Keratinocyte (primary cell): ENCODE measurements at regions not wholly inside any gene's neighbourhood (a gene's known extent, or its start where the extent isn't known, plus 50 kb on each side); places are given as distances from the start of the nearest gene placed in this dataset.

ENCODE experiments used
- DNase-seq: peaks from one replicate; pipeline ENCODE4 v3.0.0-alpha.2; 2011; ENCODE audit warnings: low read depth, missing footprints, low spot score
- FAIRE-seq: peaks from 2 replicates; lab custom pipeline; 2011; peaks lifted over from hg19 to GRCh38; lab: Jason Lieb, UNC
- H2AFZ ChIP-seq: 2 replicates; pipeline ENCODE4 v1.6.0; 2012; ENCODE audit warnings: low read length, control low read depth, inconsistent platforms; ENCODE audit not compliant: control insufficient read depth
- H3K27ac ChIP-seq: 2 replicates; pipeline ENCODE4 v1.5.1; 2011; ENCODE audit warnings: low read length; ENCODE audit not compliant: control insufficient read depth, insufficient read depth
- H3K27me3 ChIP-seq: 3 replicates; pipeline ENCODE4 v1.6.0; 2011; ENCODE audit warnings: low read length; ENCODE audit not compliant: control insufficient read depth, insufficient read depth; ENCODE audit errors: extremely low read depth
- H3K36me3 ChIP-seq, 2 experiments: 2 replicates in 1 of 2; 3 replicates in 1 of 2; pipeline ENCODE4 v1.5.1; 2011; ENCODE audit warnings: low read length in 2 of 2, mild to moderate bottlenecking in 1 of 2; ENCODE audit not compliant: control insufficient read depth in 2 of 2, insufficient read depth in 2 of 2; ENCODE audit errors: extremely low read depth in 1 of 2
- H3K4me1 ChIP-seq: 3 replicates; pipeline ENCODE4 v1.5.1; 2011; ENCODE audit warnings: low read length; ENCODE audit not compliant: control insufficient read depth, insufficient read depth; ENCODE audit errors: extremely low read depth
- H3K4me2 ChIP-seq: 3 replicates; pipeline ENCODE4 v1.6.0; 2011; ENCODE audit warnings: low read depth, low read length; ENCODE audit not compliant: control insufficient read depth, insufficient read depth; ENCODE audit errors: extremely low read depth
- H3K4me3 ChIP-seq, 3 experiments: fragments of 200-600 bp in 1 of 3; sonication (generic) in 1 of 3; 2 replicates in 2 of 3; 3 replicates in 1 of 3; pipeline ENCODE4 v1.5.1; 2011 to 2016; ENCODE audit warnings: low read length in 3 of 3, mild to moderate bottlenecking in 3 of 3, control low read depth in 2 of 3, inconsistent platforms in 1 of 3, low read depth in 1 of 3, mixed read lengths in 1 of 3, mixed run types in 1 of 3, moderate library complexity in 1 of 3; ENCODE audit not compliant: control insufficient read depth in 2 of 3, insufficient read depth in 2 of 3; ENCODE audit errors: extremely low read depth in 1 of 3
- H3K79me2 ChIP-seq: 2 replicates; pipeline ENCODE4 v1.6.0; 2012; ENCODE audit warnings: low read length; ENCODE audit not compliant: control insufficient read depth, insufficient read depth
- H3K9ac ChIP-seq: 3 replicates; pipeline ENCODE4 v1.6.0; 2011; ENCODE audit warnings: low read length; ENCODE audit not compliant: control insufficient read depth, insufficient read depth; ENCODE audit errors: extremely low read depth
- H3K9me1 ChIP-seq: 3 replicates; pipeline ENCODE4 v1.6.0; 2011; ENCODE audit warnings: low read length; ENCODE audit not compliant: control insufficient read depth, insufficient read depth; ENCODE audit errors: extremely low read depth
- H3K9me3 ChIP-seq: 2 replicates; pipeline ENCODE4 v1.5.1; 2012; ENCODE audit warnings: low read depth, low read length; ENCODE audit not compliant: control insufficient read depth
- H4K20me1 ChIP-seq: 3 replicates; pipeline ENCODE4 v1.6.0; 2011; ENCODE audit warnings: low read length; ENCODE audit not compliant: control insufficient read depth, insufficient read depth; ENCODE audit errors: extremely low read depth
- EZH2 ChIP-seq: IDR thresholded peaks from one replicate; pipeline ENCODE4 v1.6.1; 2012; ENCODE audit warnings: inconsistent platforms, mild to moderate bottlenecking, low read length, moderate library complexity
- dilution Hi-C: fragments of 300-500 bp; cut with MboI; formaldehyde crosslinking; loops from one replicate; pipeline ENCODE4 v1.7.0; 2020; ENCODE audit warnings: low sequenced_read_pairs; ENCODE audit not compliant: extremely low pct_ligation_motif_present
- TF ChIP-seq, protein P1 (sequence below), 3 experiments: IDR thresholded peaks in 1 of 3; conservative IDR thresholded peaks in 1 of 3; optimal IDR thresholded peaks in 1 of 3; 2 replicates in 2 of 3; 3 replicates in 1 of 3; pipeline versions ENCODE3 to v1.5.1; 2011; ENCODE audit warnings: low read length in 3 of 3, mild to moderate bottlenecking in 3 of 3, moderate library complexity in 2 of 3, control low read depth in 1 of 3, inconsistent platforms in 1 of 3; ENCODE audit not compliant: insufficient read depth in 2 of 3; ENCODE audit errors: extremely low read depth in 1 of 3

- Histone ChIP-seq H4K20me1 (no peaks in the 10 kb centered on the region), H3K27ac (no peak overlapping the region), H3K4me3 (no peak overlapping the region), H3K79me2 (no peaks in the 10 kb centered on the region), H3K4me1 (no peaks in the 10 kb centered on the region), H3K9me3 (no peaks in the 10 kb centered on the region), H3K9ac (no peak overlapping the region), H3K9me1 (no peaks in the 10 kb centered on the region), H2AFZ (no peak overlapping the region), H3K4me2 (no peak overlapping the region), H3K27me3 (no peaks in the 10 kb centered on the region), H3K36me3 (no peaks in the 10 kb centered on the region)
- FAIRE-seq = no peak
- dilution Hi-C loops = no loop called here
- TF ChIP-seq EZH2 = no peak
- TF ChIP-seq, protein P1, sequence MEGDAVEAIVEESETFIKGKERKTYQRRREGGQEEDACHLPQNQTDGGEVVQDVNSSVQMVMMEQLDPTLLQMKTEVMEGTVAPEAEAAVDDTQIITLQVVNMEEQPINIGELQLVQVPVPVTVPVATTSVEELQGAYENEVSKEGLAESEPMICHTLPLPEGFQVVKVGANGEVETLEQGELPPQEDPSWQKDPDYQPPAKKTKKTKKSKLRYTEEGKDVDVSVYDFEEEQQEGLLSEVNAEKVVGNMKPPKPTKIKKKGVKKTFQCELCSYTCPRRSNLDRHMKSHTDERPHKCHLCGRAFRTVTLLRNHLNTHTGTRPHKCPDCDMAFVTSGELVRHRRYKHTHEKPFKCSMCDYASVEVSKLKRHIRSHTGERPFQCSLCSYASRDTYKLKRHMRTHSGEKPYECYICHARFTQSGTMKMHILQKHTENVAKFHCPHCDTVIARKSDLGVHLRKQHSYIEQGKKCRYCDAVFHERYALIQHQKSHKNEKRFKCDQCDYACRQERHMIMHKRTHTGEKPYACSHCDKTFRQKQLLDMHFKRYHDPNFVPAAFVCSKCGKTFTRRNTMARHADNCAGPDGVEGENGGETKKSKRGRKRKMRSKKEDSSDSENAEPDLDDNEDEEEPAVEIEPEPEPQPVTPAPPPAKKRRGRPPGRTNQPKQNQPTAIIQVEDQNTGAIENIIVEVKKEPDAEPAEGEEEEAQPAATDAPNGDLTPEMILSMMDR (optimal IDR thresholded peaks at IDR 0.05 in 1 of 3, IDR thresholded peaks at IDR 0.05 in 1 of 3, conservative IDR thresholded peaks at IDR 0.05 in 1 of 3; ENCODE audit: extremely low read depth in 1 of 3, insufficient read depth in 2 of 3, low read length in 3 of 3) = no peak
- DNase-seq = no peak
These were observed 70.0 kb upstream of the CDH10 start for GRCh38 chr5:24714746-24715145.

DNA sequence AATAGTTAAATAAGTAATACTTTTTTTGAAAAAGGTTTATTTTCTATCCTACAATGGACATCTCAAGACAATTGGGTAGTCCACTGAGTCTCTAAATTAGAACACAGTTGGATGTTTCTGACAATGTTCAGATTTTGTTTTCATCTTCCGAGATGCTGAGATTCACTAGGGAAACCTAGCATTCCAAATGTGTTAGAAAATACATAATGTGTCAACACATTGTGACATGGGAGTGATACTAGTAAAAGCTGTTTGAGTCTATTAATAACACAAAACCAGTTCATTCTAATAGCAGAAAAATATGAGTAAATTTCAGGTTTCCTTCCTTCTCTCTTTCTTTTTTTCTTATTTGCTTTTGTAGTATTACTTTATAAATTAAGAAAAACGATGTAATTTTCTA, 68.2 kb upstream of the CDH10 start:
- Histone ChIP-seq H3K9me1 (no peaks in the 10 kb centered on the region), H3K4me3 (no peak overlapping the region), H3K9me3 (no peaks in the 10 kb centered on the region), H2AFZ (no peak overlapping the region), H3K79me2 (no peaks in the 10 kb centered on the region), H3K4me2 (no peak overlapping the region), H3K9ac (no peak overlapping the region), H3K36me3 (no peaks in the 10 kb centered on the region), H3K27me3 (no peaks in the 10 kb centered on the region), H3K27ac (no peak overlapping the region), H4K20me1 (no peaks in the 10 kb centered on the region), H3K4me1 (no peaks in the 10 kb centered on the region)
- dilution Hi-C loops = no loop called here
- no peak for FAIRE-seq
- TF ChIP-seq EZH2 = no peak
- TF ChIP-seq, protein P1 (optimal IDR thresholded peaks at IDR 0.05 in 1 of 3, IDR thresholded peaks at IDR 0.05 in 1 of 3, conservative IDR thresholded peaks at IDR 0.05 in 1 of 3; ENCODE audit: extremely low read depth in 1 of 3, insufficient read depth in 2 of 3, low read length in 3 of 3) = no peak
- no peak for DNase-seq
